Fibroblast of villous mesenchyme (primary cell): ENCODE measurements at regions not wholly inside any gene's neighbourhood (a gene's known extent, or its start where the extent isn't known, plus 50 kb on each side); places are given as distances from the start of the nearest gene placed in this dataset.

ENCODE experiments used
- DNase-seq: peaks from one replicate; pipeline ENCODE4 v3.0.0-alpha.2; 2010; ENCODE audit warnings: low read depth
- H3K4me3 ChIP-seq: 2 replicates; pipeline ENCODE4 v1.5.1; 2011; ENCODE audit warnings: low read depth, mild to moderate bottlenecking, low read length
- CTCF ChIP-seq: IDR thresholded peaks from 2 replicates; pipeline ENCODE4 v1.5.1; 2012; ENCODE audit warnings: low read depth, mild to moderate bottlenecking, low read length; ENCODE audit not compliant: insufficient read depth

- no peak for TF ChIP-seq CTCF
- no peak overlapping the region for H3K4me3 ChIP-seq
- no peak for DNase-seq
These were observed 226.9 kb upstream of the B3GAT1 start for GRCh38 chr11:134638796-134639430.

GRCh38 chr11:134637091-134638015 is 225.3 kb upstream of the B3GAT1 start:
- DNase-seq, result no peak
- TF ChIP-seq CTCF, result no peak
- H3K4me3 ChIP-seq, result no peak overlapping the region

- H3K4me3 ChIP-seq, result no peak overlapping the region
- no peak for DNase-seq
- TF ChIP-seq CTCF, result no peak
These were observed 224.0 kb upstream of the B3GAT1 start for GRCh38 chr11:134636071-134636470.

GRCh38 chr11:134634897-134635831 is 223.1 kb upstream of the B3GAT1 start:
- H3K4me3 ChIP-seq, result no peak overlapping the region
- no peak for DNase-seq
- no peak for TF ChIP-seq CTCF

- H3K4me3 ChIP-seq, result no peak overlapping the region
- DNase-seq, result no peak
- TF ChIP-seq CTCF, result no peak
These were observed 221.2 kb upstream of the B3GAT1 start for GRCh38 chr11:134633276-134633675.

- TF ChIP-seq CTCF, result no peak
- no peak overlapping the region for H3K4me3 ChIP-seq
- no peak for DNase-seq
These were observed 220.5 kb upstream of the B3GAT1 start for GRCh38 chr11:134632347-134633119.
